ENCODE measurements at regions not wholly inside any gene's neighbourhood (a gene's known extent, or its start where the extent isn't known, plus 50 kb on each side); places are given as distances from the start of the nearest gene placed in this dataset.

GRCh38 chr21:15281714-15282113, 216.9 kb upstream of the NRIP1 start:
- TF ChIP-seq TAF1 (CRISPR knock-in tag; IDR thresholded peaks at IDR 0.05) = no peak
- TF ChIP-seq POLR2AphosphoS5 (IDR thresholded peaks at IDR 0.05; ENCODE audit: low read depth, low read length) = no peak
- TF ChIP-seq CSRNP2 (CRISPR knock-in tag; conservative IDR thresholded peaks at IDR 0.05; ENCODE audit: low read depth) = no peak
- no peak for TF ChIP-seq PHF8 (CRISPR knock-in tag; IDR thresholded peaks at IDR 0.05)
- TF ChIP-seq ZNF331 (CRISPR knock-in tag; IDR thresholded peaks at IDR 0.05) = no peak
- TF ChIP-seq ZNF672 (CRISPR knock-in tag; IDR thresholded peaks at IDR 0.05) = no peak
- no peak for TF ChIP-seq CTCF (CRISPR knock-in tag; IDR thresholded peaks at IDR 0.05)
- no peak for TF ChIP-seq JUN (CRISPR knock-in tag; IDR thresholded peaks at IDR 0.05)
- no peak for TF ChIP-seq TFE3 (CRISPR knock-in tag; IDR thresholded peaks at IDR 0.05)
